Right cardiac atrium (tissue), 5 donors: ENCODE measurements at regions not wholly inside any gene's neighbourhood (a gene's known extent, or its start where the extent isn't known, plus 50 kb on each side); places are given as distances from the start of the nearest gene placed in this dataset.
A peak's percentile ranks its signal among the peaks of the same experiment; 100 is the strongest.

Experiments
- ATAC-seq, 2 donors: fragments of 200-7000 bp; cut with Tn5 transposase; one replicate each; pipeline versions ENCODE4 v1.8.0 to v1.9.1; 2020; ENCODE audit warnings: moderate library complexity in 2 of 2, mild to moderate bottlenecking in 1 of 2
- DNase-seq, 3 donors: peaks; one replicate each; pipeline ENCODE4 v3.0.0-alpha.2; 2020
- H3K27ac ChIP-seq: one replicate; pipeline ENCODE4 v1.5.1; 2013; ENCODE audit warnings: mild to moderate bottlenecking, low read length, control low read depth, moderate library complexity
- H3K27me3 ChIP-seq: one replicate; pipeline ENCODE4 v1.6.1; 2013; ENCODE audit not compliant: control insufficient read depth, insufficient read depth
- H3K4me1 ChIP-seq: one replicate; pipeline ENCODE4 v1.6.1; 2013; ENCODE audit warnings: low read length; ENCODE audit not compliant: control insufficient read depth, insufficient read depth
- H3K4me3 ChIP-seq: one replicate; pipeline ENCODE4 v1.5.1; 2013; ENCODE audit warnings: low read length, control low read depth
- H3K9me3 ChIP-seq: one replicate; pipeline ENCODE4 v1.6.1; 2013; ENCODE audit warnings: low read length; ENCODE audit not compliant: control insufficient read depth
- WGBS: extraction: QIAGEN DNeasy Blood & Tissue Kit; methylation state at CpG from one replicate; pipeline ENCODE4 v1.1.7; 2013; 5-methylcytosine and 5-hydroxymethylcytosine counted together
- intact Hi-C, 4 donors: fragments of 100-400 bp; cut with DNase I; formaldehyde crosslinking; loops; one replicate each; pipeline versions ENCODE4 v1.11.0 to v1.14.0; 2022 to 2023
- donor health status: healthy with polysubstance abuse.
- donor health status: DM: no; HTN: yes; CAD: no.
- donor health status: DM: no; HTN: no; CAD: no.
- donor health status: DM: no; HTN: yes; CAD: no; lungs with severe emphysema.
- donor health status: DM: yes; HTN: yes; CAD: no.

GRCh38 chr7:89771003-89771636 is 383.1 kb upstream of the STEAP1 start:
- Histone ChIP-seq H3K27ac (no peak overlapping the region), H3K27me3 (no peaks in the 10 kb centered on the region), H3K4me3 (no peak overlapping the region), H3K4me1 (no peaks in the 10 kb centered on the region), H3K9me3 (no peaks in the 10 kb centered on the region)
- intact Hi-C loops: no loop called here
- 65% methylated on average over 3 of the region's 3 CpGs for WGBS
- ATAC-seq (no peak), DNase-seq (no peak)

GRCh38 chr7:89772276-89772675 is 382.0 kb upstream of the STEAP1 start:
- no peaks in the 10 kb centered on the region for H3K27me3 ChIP-seq
- intact Hi-C loops: no loop called here
- no peaks in the 10 kb centered on the region for H3K9me3 ChIP-seq
- no peak overlapping the region for H3K27ac ChIP-seq
- ATAC-seq: no peak
- no peak overlapping the region for H3K4me3 ChIP-seq
- DNase-seq: no peak
- H3K4me1 ChIP-seq: no peaks in the 10 kb centered on the region
- 57% methylated on average over 1 of the region's 1 CpG for WGBS

GRCh38 chr7:89773611-89774010 is 380.7 kb upstream of the STEAP1 start:
- Histone ChIP-seq H3K4me3 (no peak overlapping the region), H3K27me3 (no peaks in the 10 kb centered on the region), H3K4me1 (no peaks in the 10 kb centered on the region), H3K27ac (no peak overlapping the region), H3K9me3 (no peaks in the 10 kb centered on the region)
- no peak for ATAC-seq
- 67% methylated on average over 2 of the region's 2 CpGs for WGBS
- intact Hi-C loops: no loop called here
- no peak for DNase-seq

- no peak overlapping the region for H3K27ac ChIP-seq
- DNase-seq: no peak
- no peaks in the 10 kb centered on the region for H3K9me3 ChIP-seq
- no peaks in the 10 kb centered on the region for H3K4me1 ChIP-seq
- ATAC-seq: no peak
- H3K27me3 ChIP-seq: no peaks in the 10 kb centered on the region
- intact Hi-C loops: no loop called here
- H3K4me3 ChIP-seq: no peak overlapping the region
Measured at GRCh38 chr7:89775459-89775858, 378.8 kb upstream of the STEAP1 start.

- WGBS: 94% methylated on average over 2 of the region's 2 CpGs
- DNase-seq (no peak), ATAC-seq (no peak)
- no peak overlapping the region for H3K27ac ChIP-seq
- no peaks in the 10 kb centered on the region for H3K27me3 ChIP-seq
- H3K9me3 ChIP-seq: no peaks in the 10 kb centered on the region
- H3K4me1 ChIP-seq: no peaks in the 10 kb centered on the region
- intact Hi-C loops: no loop called here
- no peak overlapping the region for H3K4me3 ChIP-seq
Measured at GRCh38 chr7:89776980-89777379, 377.3 kb upstream of the STEAP1 start.

- no peak for ATAC-seq
- H3K27me3 ChIP-seq: no peaks in the 10 kb centered on the region
- intact Hi-C loops: no loop called here
- no peaks in the 10 kb centered on the region for H3K4me1 ChIP-seq
- no peak for DNase-seq
- H3K27ac ChIP-seq: no peak overlapping the region
- no peaks in the 10 kb centered on the region for H3K9me3 ChIP-seq
- H3K4me3 ChIP-seq: no peak overlapping the region
Measured at GRCh38 chr7:89777499-89777898, 376.8 kb upstream of the STEAP1 start.

- Histone ChIP-seq H3K4me1 (no peaks in the 10 kb centered on the region), H3K4me3 (no peak overlapping the region), H3K9me3 (no peaks in the 10 kb centered on the region), H3K27ac (no peak overlapping the region), H3K27me3 (no peaks in the 10 kb centered on the region)
- ATAC-seq (no peak), DNase-seq (peak in 1 of 3 donors; percentile 9)
- intact Hi-C loops: no loop called here
- WGBS: 70% methylated on average over 4 of the region's 4 CpGs
Measured at GRCh38 chr7:89780291-89780690, 374.0 kb upstream of the STEAP1 start.

- Histone ChIP-seq H3K4me3 (no peak overlapping the region), H3K9me3 (no peaks in the 10 kb centered on the region), H3K27ac (no peak overlapping the region), H3K4me1 (no peaks in the 10 kb centered on the region), H3K27me3 (no peaks in the 10 kb centered on the region)
- ATAC-seq (no peak), DNase-seq (no peak)
- 77% methylated on average over 2 of the region's 2 CpGs for WGBS
- intact Hi-C loops: no loop called here
Measured at GRCh38 chr7:89796481-89796880, 357.8 kb upstream of the STEAP1 start.

GRCh38 chr7:89797965-89798598 is 356.2 kb upstream of the STEAP1 start:
- Histone ChIP-seq H3K4me3 (no peak overlapping the region), H3K27ac (no peak overlapping the region), H3K27me3 (no peaks in the 10 kb centered on the region), H3K4me1 (no peaks in the 10 kb centered on the region), H3K9me3 (no peaks in the 10 kb centered on the region)
- 80% methylated on average over 3 of the region's 3 CpGs for WGBS
- ATAC-seq (peak in 1 of 2 donors; percentile 22), DNase-seq (peak in 1 of 3 donors; percentile 23)
- intact Hi-C loops: no loop called here

- DNase-seq (no peak), ATAC-seq (no peak)
- H3K4me1 ChIP-seq: no peaks in the 10 kb centered on the region
- H3K27ac ChIP-seq: no peak overlapping the region
- intact Hi-C loops: no loop called here
- H3K9me3 ChIP-seq: no peaks in the 10 kb centered on the region
- no peaks in the 10 kb centered on the region for H3K27me3 ChIP-seq
- H3K4me3 ChIP-seq: no peak overlapping the region
- WGBS: 96% methylated on average over 2 of the region's 2 CpGs
Measured at GRCh38 chr7:89798599-89798996, 355.7 kb upstream of the STEAP1 start.

GRCh38 chr7:89800761-89801160 is 353.5 kb upstream of the STEAP1 start:
- no peak for ATAC-seq
- intact Hi-C loops: no loop called here
- H3K27me3 ChIP-seq: no peaks in the 10 kb centered on the region
- no peaks in the 10 kb centered on the region for H3K9me3 ChIP-seq
- no peak for DNase-seq
- H3K4me1 ChIP-seq: no peaks in the 10 kb centered on the region
- H3K27ac ChIP-seq: no peak overlapping the region
- H3K4me3 ChIP-seq: no peak overlapping the region
- 54% methylated on average over 2 of the region's 2 CpGs for WGBS

- no peak for DNase-seq
- H3K27ac ChIP-seq: no peak overlapping the region
- no peaks in the 10 kb centered on the region for H3K4me1 ChIP-seq
- ATAC-seq: no peak
- no peak overlapping the region for H3K4me3 ChIP-seq
- WGBS: 63% methylated on average over 1 of the region's 1 CpG
- H3K27me3 ChIP-seq: no peaks in the 10 kb centered on the region
- no peaks in the 10 kb centered on the region for H3K9me3 ChIP-seq
- intact Hi-C loops: no loop called here
Measured at GRCh38 chr7:89809291-89809690, 345.0 kb upstream of the STEAP1 start.
